ENCODE measurements at regions not wholly inside any gene's neighbourhood (a gene's known extent, or its start where the extent isn't known, plus 50 kb on each side); places are given as distances from the start of the nearest gene placed in this dataset.
"Not testable (repeated sequence)": the region's sequence is repeated elsewhere in the genome, so short reads cannot be mapped to it uniquely, and the experiment has no call there.

GRCh38 chr7:136325027-136325426, 347.9 kb upstream of the MTPN start:
- DNase-seq (ENCODE audit: low read depth): no peak

- DNase-seq (ENCODE audit: low read depth): no peak
These were observed 347.0 kb upstream of the MTPN start for GRCh38 chr7:136324073-136324704.

- no peak for DNase-seq (ENCODE audit: low read depth)
These were observed 335.4 kb upstream of the MTPN start for GRCh38 chr7:136312592-136312991.

- DNase-seq (ENCODE audit: low read depth): no peak
These were observed 332.2 kb upstream of the MTPN start for GRCh38 chr7:136309407-136309806.

- no peak for DNase-seq (ENCODE audit: low read depth)
These were observed 331.1 kb upstream of the MTPN start for GRCh38 chr7:136308230-136308629.

GRCh38 chr7:136303162-136303561, 326.0 kb upstream of the MTPN start:
- DNase-seq (ENCODE audit: low read depth): no peak

- no peak for DNase-seq (ENCODE audit: low read depth)
These were observed 324.9 kb upstream of the MTPN start for GRCh38 chr7:136302049-136302448.

- DNase-seq (ENCODE audit: low read depth): no peak
These were observed 317.8 kb upstream of the MTPN start for GRCh38 chr7:136294977-136295376.

- no peak for DNase-seq (ENCODE audit: low read depth)
These were observed 316.8 kb upstream of the MTPN start for GRCh38 chr7:136293841-136294391.

GRCh38 chr7:136293272-136293671, 316.1 kb upstream of the MTPN start:
- no peak for DNase-seq (ENCODE audit: low read depth)

- no peak for DNase-seq (ENCODE audit: low read depth)
These were observed 315.2 kb upstream of the MTPN start for GRCh38 chr7:136292365-136292764.

GRCh38 chr7:136290351-136290750, 313.2 kb upstream of the MTPN start:
- no peak for DNase-seq (ENCODE audit: low read depth)

- no peak for DNase-seq (ENCODE audit: low read depth)
These were observed 300.9 kb upstream of the MTPN start for GRCh38 chr7:136278057-136278456.

- no peak for DNase-seq (ENCODE audit: low read depth)
These were observed 298.6 kb upstream of the MTPN start for GRCh38 chr7:136275794-136276193.

- no peak for DNase-seq (ENCODE audit: low read depth)
These were observed 297.6 kb upstream of the MTPN start for GRCh38 chr7:136274636-136275345.

- no peak for DNase-seq (ENCODE audit: low read depth)
These were observed 295.8 kb upstream of the MTPN start for GRCh38 chr7:136272934-136273333.

- no peak for DNase-seq (ENCODE audit: low read depth)
These were observed 290.7 kb upstream of the MTPN start for GRCh38 chr7:136267822-136268221.

- DNase-seq (ENCODE audit: low read depth): no peak
These were observed 289.3 kb upstream of the MTPN start for GRCh38 chr7:136266457-136266856.

GRCh38 chr7:136264304-136264703, 287.1 kb upstream of the MTPN start:
- DNase-seq (ENCODE audit: low read depth): not testable (repeated sequence)

- DNase-seq (ENCODE audit: low read depth): not testable (repeated sequence)
These were observed 286.1 kb upstream of the MTPN start for GRCh38 chr7:136263112-136263860.

- not testable (repeated sequence) for DNase-seq (ENCODE audit: low read depth)
These were observed 283.4 kb upstream of the MTPN start for GRCh38 chr7:136260591-136260990.

GRCh38 chr7:136259074-136259473, 281.9 kb upstream of the MTPN start:
- no peak for DNase-seq (ENCODE audit: low read depth)

- no peak for DNase-seq (ENCODE audit: low read depth)
These were observed 279.3 kb upstream of the MTPN start for GRCh38 chr7:136256491-136256890.

All from stimulated activated CD8-positive, alpha-beta memory T cell treated with anti-CD3 and anti-CD28 coated beads, Interleukin-7, amount 100 ng/mL, for 24 hours (primary cell).